Sigmoid colon (tissue), 4 donors: ENCODE measurements at regions not wholly inside any gene's neighbourhood (a gene's known extent, or its start where the extent isn't known, plus 50 kb on each side); places are given as distances from the start of the nearest gene placed in this dataset.

Experiments
- CTCF ChIP-seq, 4 experiments: fragments of 450-650 bp in 3 of 4; fragments of 200-600 bp in 1 of 4; IDR thresholded peaks; one replicate each; pipeline ENCODE4 v1.5.1; 2016 to 2019; ENCODE audit warnings: antibody characterized with exemption in 4 of 4, mild to moderate bottlenecking in 3 of 4, moderate library complexity in 2 of 4
- EP300 ChIP-seq, 4 donors: sonication (generic); formaldehyde crosslinking; IDR thresholded peaks; one replicate each; pipeline ENCODE4 v1.6.1; 2017; ENCODE audit warnings: antibody characterized with exemption in 4 of 4
- POLR2A ChIP-seq, 2 donors: fragments of 450-650 bp; IDR thresholded peaks; one replicate each; pipeline ENCODE4 v1.6.1; 2016; ENCODE audit warnings: antibody characterized with exemption in 2 of 2, mild to moderate bottlenecking in 2 of 2, moderate library complexity in 2 of 2

- no peak for TF ChIP-seq CTCF (IDR thresholded peaks at IDR 0.05)
- no peak for TF ChIP-seq EP300 (IDR thresholded peaks at IDR 0.05)
- no peak for TF ChIP-seq POLR2A (IDR thresholded peaks at IDR 0.05)
Observed at GRCh38 chr7:53303781-53304180, 268.3 kb downstream of the POM121L12 start.
